GM23338 (cell line): ENCODE measurements at regions not wholly inside any gene's neighbourhood (a gene's known extent, or its start where the extent isn't known, plus 50 kb on each side); places are given as distances from the start of the nearest gene placed in this dataset.

ENCODE experiments used
- ATAC-seq: fragments of 200-7000 bp; cut with Tn5 transposase; 3 replicates; pipeline ENCODE4 v1.9.1; 2020
- DNase-seq: peaks from one replicate; pipeline ENCODE4 v3.0.0-alpha.2; 2015; ENCODE audit warnings: low spot score
- H2AFZ ChIP-seq: fragments of 200-600 bp; sonication (generic); 2 replicates; pipeline ENCODE4 v1.8.0; 2016; ENCODE audit warnings: antibody characterized with exemption, mild to moderate bottlenecking, moderate library complexity
- H3F3A ChIP-seq: fragments of 200-600 bp; sonication (generic); replicated peaks from 2 replicates; pipeline ENCODE4 v1.8.0; 2017; ENCODE audit warnings: antibody characterized with exemption, mixed run types, low read depth
- H3K27ac ChIP-seq: fragments of 200-600 bp; sonication (generic); 2 replicates; pipeline ENCODE4 v1.6.1; 2016; ENCODE audit warnings: low read depth
- H3K27me3 ChIP-seq: fragments of 200-600 bp; sonication (generic); 2 replicates; pipeline ENCODE4 v1.8.0; 2016; ENCODE audit warnings: mild to moderate bottlenecking, mixed run types, moderate library complexity; ENCODE audit not compliant: insufficient read depth
- H3K36me3 ChIP-seq: fragments of 200-600 bp; sonication (generic); 2 replicates; pipeline ENCODE4 v1.8.0; 2016; ENCODE audit warnings: mild to moderate bottlenecking; ENCODE audit not compliant: insufficient read depth
- H3K4me1 ChIP-seq: fragments of 200-600 bp; sonication (generic); 2 replicates; pipeline ENCODE4 v1.8.0; 2016; ENCODE audit warnings: mild to moderate bottlenecking, moderate library complexity; ENCODE audit not compliant: insufficient read depth
- H3K4me2 ChIP-seq: fragments of 200-600 bp; sonication (generic); 2 replicates; pipeline ENCODE4 v1.7.1; 2017; ENCODE audit warnings: mixed run types
- H3K4me3 ChIP-seq: fragments of 200-600 bp; sonication (generic); 2 replicates; pipeline ENCODE4 v1.6.1; 2016; ENCODE audit warnings: mixed run types
- H3K79me2 ChIP-seq: fragments of 200-600 bp; sonication (generic); replicated peaks from 2 replicates; pipeline ENCODE4 v1.8.0; 2017; ENCODE audit warnings: mild to moderate bottlenecking; ENCODE audit not compliant: insufficient read depth
- H3K9me2 ChIP-seq: fragments of 200-600 bp; sonication (generic); 2 replicates; pipeline ENCODE4 v1.8.0; 2017; ENCODE audit not compliant: insufficient read depth
- H4K20me1 ChIP-seq: fragments of 200-600 bp; sonication (generic); replicated peaks from 2 replicates; pipeline ENCODE4 v1.8.0; 2017; ENCODE audit warnings: mild to moderate bottlenecking; ENCODE audit not compliant: insufficient read depth
- H3K27ac Mint-ChIP-seq: 2 replicates; pipeline ENCODE4 v1.8.0; 2020; ENCODE audit warnings: inconsistent platforms, mild to moderate bottlenecking, moderate library complexity, mixed read lengths
- H3K27me3 Mint-ChIP-seq: 3 replicates; pipeline ENCODE4 v1.8.0; 2022; ENCODE audit warnings: low read depth, mild to moderate bottlenecking, moderate library complexity, mixed read lengths, inconsistent platforms; ENCODE audit not compliant: insufficient read depth, poor library complexity
- H3K36me3 Mint-ChIP-seq: 3 replicates; pipeline ENCODE4 v1.8.0; 2021; ENCODE audit warnings: low read depth, mild to moderate bottlenecking, inconsistent platforms, moderate library complexity, mixed read lengths
- H3K4me1 Mint-ChIP-seq: 3 replicates; pipeline ENCODE4 v1.8.0; 2020; ENCODE audit warnings: mild to moderate bottlenecking, inconsistent platforms, mixed read lengths
- H3K4me3 Mint-ChIP-seq: 3 replicates; pipeline ENCODE4 v1.8.0; 2021; ENCODE audit warnings: moderate library complexity, mild to moderate bottlenecking, inconsistent platforms, mixed read lengths
- H3K9me3 Mint-ChIP-seq: 3 replicates; pipeline ENCODE4 v1.8.0; 2020; ENCODE audit warnings: moderate library complexity, mild to moderate bottlenecking, inconsistent platforms, mixed read lengths
- CREB1 ChIP-seq: fragments of 250-450 bp; sonication (Bioruptor Pico); IDR thresholded peaks from 2 replicates; pipeline ENCODE4 v1.5.0; 2020; ENCODE audit warnings: low read depth, mild to moderate bottlenecking, moderate library complexity
- CTCF ChIP-seq, 2 experiments: fragments of 200-600 bp in 1 of 2; sonication (generic) in 1 of 2; conservative IDR thresholded peaks; 2 replicates each; pipeline versions ENCODE4 v1.5.1 to v1.6.1; 2016 to 2017; ENCODE audit warnings: antibody characterized with exemption in 2 of 2, low read depth in 2 of 2, mild to moderate bottlenecking in 2 of 2, moderate library complexity in 1 of 2
- JUNB ChIP-seq: IDR thresholded peaks from one replicate; pipeline ENCODE4 v1.6.1; 2016; ENCODE audit warnings: antibody characterized with exemption; ENCODE audit not compliant: unreplicated experiment
- NANOG ChIP-seq: IDR thresholded peaks from 2 replicates; pipeline ENCODE4 v1.6.1; 2016; ENCODE audit warnings: antibody characterized with exemption, borderline replicate concordance
- REST ChIP-seq: IDR thresholded peaks from one replicate; pipeline ENCODE4 v1.6.1; 2018; ENCODE audit warnings: antibody characterized with exemption; ENCODE audit not compliant: unreplicated experiment
- STAT1 ChIP-seq: IDR thresholded peaks from one replicate; pipeline ENCODE4 v1.6.1; 2016; ENCODE audit warnings: antibody characterized with exemption; ENCODE audit not compliant: unreplicated experiment
- ZNF114 ChIP-seq: fragments of 250-450 bp; sonication (Bioruptor Pico); IDR thresholded peaks from 2 replicates; pipeline ENCODE4 v1.5.0; 2020; ENCODE audit warnings: mild to moderate bottlenecking, moderate library complexity
- ZNF331 ChIP-seq: fragments of 250-450 bp; sonication (Bioruptor Pico); IDR thresholded peaks from 2 replicates; pipeline ENCODE4 v1.5.0; 2020; ENCODE audit warnings: low read depth, mild to moderate bottlenecking, moderate library complexity
- ZNF462 ChIP-seq: fragments of 250-450 bp; sonication (Bioruptor Pico); IDR thresholded peaks from 2 replicates; pipeline ENCODE4 v1.5.0; 2020; ENCODE audit warnings: mild to moderate bottlenecking, moderate library complexity

GRCh38 chrX:12042615-12043014, 95.7 kb upstream of the FRMPD4 start (continued):
- TF ChIP-seq REST = no peak
- TF ChIP-seq ZNF114 (CRISPR knock-in tag) = no peak

GRCh38 chrX:12052109-12052508, 86.2 kb upstream of the FRMPD4 start:
- no peaks in the 10 kb centered on the region for H3K4me1 Mint-ChIP-seq
- H3K27me3 Mint-ChIP-seq = no peaks in the 10 kb centered on the region

More at GRCh38 chrX:12052109-12052508, 86.2 kb upstream of the FRMPD4 start:
- Histone ChIP-seq H3F3A (no peaks in the 10 kb centered on the region), H3K4me1 (no peaks in the 10 kb centered on the region), H3K9me2 (no peaks in the 10 kb centered on the region), H3K36me3 (no peaks in the 10 kb centered on the region), H3K27ac (no peak overlapping the region), H3K4me3 (no peak overlapping the region), H3K27me3 (no peaks in the 10 kb centered on the region), H2AFZ (no peak overlapping the region), H3K79me2 (no peaks in the 10 kb centered on the region), H4K20me1 (no peaks in the 10 kb centered on the region), H3K4me2 (no peak overlapping the region)
- Mint-ChIP-seq H3K27ac (no peak overlapping the region), H3K36me3 (no peaks in the 10 kb centered on the region), H3K9me3 (no peaks in the 10 kb centered on the region; the same call in 2 of the 3 replicates), H3K4me3 (no peak overlapping the region)
- no peak for DNase-seq
- TF ChIP-seq JUNB (no peak), NANOG (no peak), REST (no peak), STAT1 (no peak), ZNF114 (CRISPR knock-in tag) (no peak), ZNF331 (CRISPR knock-in tag) (no peak), ZNF462 (CRISPR knock-in tag) (no peak), CREB1 (CRISPR knock-in tag) (no peak), CTCF (conservative IDR thresholded peaks at IDR 0.05; ENCODE audit: low read depth in 2 of 2) (no peak)
- no peak for ATAC-seq
